ENCODE measurements at regions not wholly inside any gene's neighbourhood (a gene's known extent, or its start where the extent isn't known, plus 50 kb on each side); places are given as distances from the start of the nearest gene placed in this dataset.

DNA sequence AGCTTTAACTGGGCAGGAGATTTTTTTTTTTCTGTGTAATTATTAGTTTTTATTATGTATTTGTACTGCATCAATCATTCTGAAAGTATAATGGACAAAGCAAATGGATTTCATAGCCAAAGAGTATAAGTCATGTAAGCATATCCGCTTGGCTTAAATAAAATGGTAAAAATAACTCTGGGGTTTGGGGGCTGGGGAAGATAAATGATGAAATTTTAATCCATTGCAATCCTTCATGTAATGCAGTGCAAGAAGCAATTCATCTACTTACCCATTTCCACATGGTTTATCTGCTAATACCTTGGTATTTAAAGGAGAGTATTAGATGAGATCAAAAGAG lies 781.4 kb downstream of the QKI start:
- Mint-ChIP-seq H3K4me1 (ENCODE audit: low read depth) (peaks cover 4% of the 10 kb centered on the region), H3K27ac (ENCODE audit: unreplicated experiment) (no peak overlapping the region), H3K4me3 (ENCODE audit: unreplicated experiment) (no peak overlapping the region), H3K27me3 (ENCODE audit: low read depth) (no peaks in the 10 kb centered on the region), H3K9me3 (ENCODE audit: low read depth) (no peaks in the 10 kb centered on the region), H3K36me3 (ENCODE audit: low read depth) (no peaks in the 10 kb centered on the region)
- TF ChIP-seq, protein P1, sequence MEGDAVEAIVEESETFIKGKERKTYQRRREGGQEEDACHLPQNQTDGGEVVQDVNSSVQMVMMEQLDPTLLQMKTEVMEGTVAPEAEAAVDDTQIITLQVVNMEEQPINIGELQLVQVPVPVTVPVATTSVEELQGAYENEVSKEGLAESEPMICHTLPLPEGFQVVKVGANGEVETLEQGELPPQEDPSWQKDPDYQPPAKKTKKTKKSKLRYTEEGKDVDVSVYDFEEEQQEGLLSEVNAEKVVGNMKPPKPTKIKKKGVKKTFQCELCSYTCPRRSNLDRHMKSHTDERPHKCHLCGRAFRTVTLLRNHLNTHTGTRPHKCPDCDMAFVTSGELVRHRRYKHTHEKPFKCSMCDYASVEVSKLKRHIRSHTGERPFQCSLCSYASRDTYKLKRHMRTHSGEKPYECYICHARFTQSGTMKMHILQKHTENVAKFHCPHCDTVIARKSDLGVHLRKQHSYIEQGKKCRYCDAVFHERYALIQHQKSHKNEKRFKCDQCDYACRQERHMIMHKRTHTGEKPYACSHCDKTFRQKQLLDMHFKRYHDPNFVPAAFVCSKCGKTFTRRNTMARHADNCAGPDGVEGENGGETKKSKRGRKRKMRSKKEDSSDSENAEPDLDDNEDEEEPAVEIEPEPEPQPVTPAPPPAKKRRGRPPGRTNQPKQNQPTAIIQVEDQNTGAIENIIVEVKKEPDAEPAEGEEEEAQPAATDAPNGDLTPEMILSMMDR (IDR thresholded peaks at IDR 0.05), result no peak
- no peak for DNase-seq (ENCODE audit: low spot score)

DNA sequence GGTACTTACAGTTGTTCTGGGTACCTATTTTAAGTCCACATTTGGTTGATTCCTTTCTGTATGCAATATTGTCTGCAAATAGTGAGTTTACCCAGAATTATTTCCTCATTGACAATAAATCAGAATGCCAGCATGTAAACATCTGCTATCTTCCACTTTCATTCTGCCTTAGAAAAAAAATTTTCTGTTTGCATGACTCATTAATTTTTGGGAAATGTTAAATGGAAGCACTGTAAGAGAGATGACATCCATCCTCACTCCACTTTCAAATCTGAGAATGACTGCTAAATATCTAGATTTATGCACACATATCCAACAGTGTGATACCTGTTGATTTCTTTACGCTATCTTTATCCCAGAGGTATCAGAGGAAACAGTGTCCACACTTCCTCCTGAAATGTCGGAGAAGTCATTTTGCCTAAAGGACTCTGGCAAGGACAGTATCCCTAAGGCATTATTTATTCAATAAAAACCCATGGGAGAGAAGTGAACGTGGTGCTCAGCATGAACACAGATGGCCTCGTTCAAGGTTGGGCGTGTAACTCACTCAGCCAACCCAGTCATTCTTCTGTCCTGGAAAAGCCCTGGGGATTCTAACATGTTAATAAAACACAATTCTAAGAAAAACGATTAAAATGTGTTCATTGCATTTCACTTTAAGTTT lies 780.9 kb downstream of the QKI start:
- no peak for DNase-seq (ENCODE audit: low spot score)

DNA sequence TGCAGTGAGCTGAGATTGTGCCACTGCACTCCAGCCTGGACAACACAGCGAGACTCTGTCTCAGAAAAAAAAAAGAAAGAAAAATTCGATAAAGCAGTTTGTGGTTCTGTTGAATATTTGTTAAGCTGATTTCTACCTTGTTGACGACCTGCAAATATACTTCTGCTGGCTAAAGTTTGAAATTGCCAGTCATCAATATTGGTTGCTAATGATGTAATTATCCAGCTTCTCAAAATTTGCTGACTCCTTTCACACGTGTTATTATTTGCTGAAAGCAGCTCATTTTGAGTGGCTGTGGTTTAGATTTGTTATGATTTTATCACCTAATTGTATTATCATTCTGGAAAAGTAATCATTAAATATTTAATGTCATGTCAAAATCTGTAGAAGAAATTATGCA lies 774.3 kb downstream of the QKI start:
- H3K36me3 Mint-ChIP-seq (ENCODE audit: low read depth), result no peaks in the 10 kb centered on the region
- no peaks in the 10 kb centered on the region for H3K27me3 Mint-ChIP-seq (ENCODE audit: low read depth)
- H3K27ac Mint-ChIP-seq (ENCODE audit: unreplicated experiment), result no peak overlapping the region
- no peak overlapping the region for H3K4me3 Mint-ChIP-seq (ENCODE audit: unreplicated experiment)
- H3K9me3 Mint-ChIP-seq (ENCODE audit: low read depth), result no peaks in the 10 kb centered on the region
- no peaks in the 10 kb centered on the region for H3K4me1 Mint-ChIP-seq (ENCODE audit: low read depth)
- TF ChIP-seq, protein P1 (IDR thresholded peaks at IDR 0.05), result no peak
- no peak for DNase-seq (ENCODE audit: low spot score)

More for the DNA sequence above, 780.9 kb downstream of the QKI start:
- TF ChIP-seq, protein P1 (IDR thresholded peaks at IDR 0.05), result no peak
- no peaks in the 10 kb centered on the region for H3K9me3 Mint-ChIP-seq (ENCODE audit: low read depth)
- no peaks in the 10 kb centered on the region for H3K36me3 Mint-ChIP-seq (ENCODE audit: low read depth)
- no peaks in the 10 kb centered on the region for H3K27me3 Mint-ChIP-seq (ENCODE audit: low read depth)
- H3K27ac Mint-ChIP-seq (ENCODE audit: unreplicated experiment), result no peak overlapping the region
- H3K4me1 Mint-ChIP-seq (ENCODE audit: low read depth), result peaks cover 4% of the 10 kb centered on the region
- H3K4me3 Mint-ChIP-seq (ENCODE audit: unreplicated experiment), result no peak overlapping the region

DNA sequence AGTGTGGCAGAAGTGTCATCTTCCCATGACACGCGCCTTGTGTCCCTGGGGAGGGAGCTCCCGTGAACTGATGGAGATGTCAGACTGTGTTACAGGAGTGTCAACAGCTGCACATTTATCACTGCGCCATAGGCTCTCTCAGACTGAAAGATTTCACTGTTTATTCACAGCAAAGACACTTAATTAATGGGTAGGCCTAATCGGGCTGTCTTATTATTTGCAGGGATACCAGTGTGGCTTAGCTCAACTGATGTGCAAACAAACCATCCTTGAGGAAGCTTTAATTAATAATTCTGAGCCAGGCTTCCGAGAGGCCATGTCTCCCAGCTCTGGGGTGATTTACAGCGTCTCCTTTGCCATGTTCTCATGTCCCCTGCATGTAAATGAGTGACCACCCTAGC lies 771.0 kb downstream of the QKI start:
- Mint-ChIP-seq H3K27me3 (ENCODE audit: low read depth) (no peaks in the 10 kb centered on the region), H3K9me3 (ENCODE audit: low read depth) (peaks cover 3% of the 10 kb centered on the region), H3K36me3 (ENCODE audit: low read depth) (no peaks in the 10 kb centered on the region), H3K4me3 (ENCODE audit: unreplicated experiment) (no peak overlapping the region), H3K4me1 (ENCODE audit: low read depth) (no peaks in the 10 kb centered on the region), H3K27ac (ENCODE audit: unreplicated experiment) (no peak overlapping the region)
- TF ChIP-seq, protein P1 (IDR thresholded peaks at IDR 0.05), result no peak
- DNase-seq (ENCODE audit: low spot score), result no peak

DNA sequence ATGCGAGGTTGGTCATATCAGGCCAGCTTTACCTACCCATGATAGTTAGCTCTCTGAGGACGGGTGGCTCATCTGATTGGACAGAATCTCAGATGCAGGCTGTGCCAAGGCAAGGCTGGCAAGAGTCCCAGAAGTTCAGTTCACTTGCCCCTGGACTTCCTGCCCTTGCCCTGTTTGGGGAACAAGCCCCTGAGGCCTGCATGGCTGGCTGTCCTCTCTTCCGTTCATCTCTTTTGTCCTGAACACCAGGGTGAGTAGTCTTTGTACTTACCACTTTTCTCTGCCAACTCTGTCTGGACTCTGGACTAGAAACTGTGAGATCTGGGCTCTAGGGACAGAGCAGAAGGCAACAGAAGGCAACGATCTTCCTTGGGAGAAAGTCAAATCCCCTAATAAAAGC lies 769.9 kb downstream of the QKI start:
- Mint-ChIP-seq H3K27ac (ENCODE audit: unreplicated experiment) (no peak overlapping the region), H3K4me1 (ENCODE audit: low read depth) (no peaks in the 10 kb centered on the region), H3K27me3 (ENCODE audit: low read depth) (no peaks in the 10 kb centered on the region), H3K4me3 (ENCODE audit: unreplicated experiment) (no peak overlapping the region), H3K9me3 (ENCODE audit: low read depth) (peaks cover 3% of the 10 kb centered on the region), H3K36me3 (ENCODE audit: low read depth) (no peaks in the 10 kb centered on the region)
- TF ChIP-seq, protein P1 (IDR thresholded peaks at IDR 0.05), result no peak
- no peak for DNase-seq (ENCODE audit: low spot score)
